HCT116 (cell line): ENCODE measurements at regions not wholly inside any gene's neighbourhood (a gene's known extent, or its start where the extent isn't known, plus 50 kb on each side); places are given as distances from the start of the nearest gene placed in this dataset.

Source experiments
- CBX3 ChIP-seq: IDR thresholded peaks from 2 replicates; pipeline ENCODE4 v1.6.1; 2012; ENCODE audit warnings: low read depth
- MAX ChIP-seq: IDR thresholded peaks from 2 replicates; pipeline ENCODE4 v1.6.1; 2012
- REST ChIP-seq: IDR thresholded peaks from 2 replicates; pipeline ENCODE4 v1.6.1; 2012; ENCODE audit warnings: low read depth

- TF ChIP-seq REST, result no peak
- TF ChIP-seq CBX3, result no peak
- no peak for TF ChIP-seq MAX
Measured at GRCh38 chr5:28603869-28604268, 1565.5 kb upstream of the CDH9 start.
